H1 (cell line): ENCODE measurements at regions not wholly inside any gene's neighbourhood (a gene's known extent, or its start where the extent isn't known, plus 50 kb on each side); places are given as distances from the start of the nearest gene placed in this dataset.

ENCODE experiments used
- EZH2 ChIP-seq: fragments of 200-600 bp; sonication (generic); IDR thresholded peaks from 2 replicates; pipeline ENCODE4 v1.7.1; 2012; ENCODE audit warnings: low read depth, mild to moderate bottlenecking, moderate library complexity, low read length, inconsistent platforms; ENCODE audit not compliant: severe bottlenecking
- GTF2F1 ChIP-seq: IDR thresholded peaks from 2 replicates; pipeline ENCODE4 v1.6.1; 2012; ENCODE audit warnings: low read depth, low read length, improper control_type of control experiment, borderline replicate concordance
- POLR2A ChIP-seq, 2 experiments: IDR thresholded peaks; 1 replicate in 1 of 2; 2 replicates in 1 of 2; pipeline ENCODE4 v1.6.1; 2011; ENCODE audit warnings: low read depth in 2 of 2, low read length in 2 of 2, mild to moderate bottlenecking in 2 of 2; ENCODE audit errors: control extremely low read depth in 1 of 2
- POLR2AphosphoS5 ChIP-seq: IDR thresholded peaks from 2 replicates; pipeline ENCODE4 v1.6.1; 2011; ENCODE audit warnings: low read depth, low read length
- TAF1 ChIP-seq: IDR thresholded peaks from 2 replicates; pipeline ENCODE4 v1.6.1; 2011; ENCODE audit warnings: mild to moderate bottlenecking, low read depth, low read length
- TF ChIP-seq, protein P1 (sequence below): IDR thresholded peaks from 2 replicates; pipeline ENCODE4 v1.6.1; 2011; ENCODE audit warnings: low read length, improper control_type of control experiment

DNA sequence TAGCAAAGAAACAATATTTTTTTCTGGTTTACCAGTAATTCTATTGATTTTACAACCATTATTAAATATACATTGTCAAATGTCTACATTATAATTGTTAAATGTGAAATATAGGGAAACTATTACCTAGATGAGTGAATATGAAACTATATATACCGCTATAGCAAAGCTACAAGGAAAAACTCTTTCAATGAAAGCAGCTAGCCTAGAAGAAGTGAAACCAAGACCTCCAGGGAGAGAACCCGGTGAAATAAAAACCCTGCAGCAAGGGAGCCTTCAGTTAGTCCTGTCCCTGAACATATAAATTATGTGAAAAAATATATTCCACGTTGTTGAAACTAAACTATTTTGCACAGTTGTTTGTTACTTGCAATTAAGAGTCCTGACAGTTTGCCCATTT is 913.1 kb downstream of the EFNA5 start:
- TF ChIP-seq EZH2 (no peak), POLR2A (IDR thresholded peaks at IDR 0.05; ENCODE audit: control extremely low read depth in 1 of 2, low read depth in 2 of 2, low read length in 2 of 2) (no peak), GTF2F1 (no peak), POLR2AphosphoS5 (no peak), TAF1 (no peak)
- TF ChIP-seq, protein P1, sequence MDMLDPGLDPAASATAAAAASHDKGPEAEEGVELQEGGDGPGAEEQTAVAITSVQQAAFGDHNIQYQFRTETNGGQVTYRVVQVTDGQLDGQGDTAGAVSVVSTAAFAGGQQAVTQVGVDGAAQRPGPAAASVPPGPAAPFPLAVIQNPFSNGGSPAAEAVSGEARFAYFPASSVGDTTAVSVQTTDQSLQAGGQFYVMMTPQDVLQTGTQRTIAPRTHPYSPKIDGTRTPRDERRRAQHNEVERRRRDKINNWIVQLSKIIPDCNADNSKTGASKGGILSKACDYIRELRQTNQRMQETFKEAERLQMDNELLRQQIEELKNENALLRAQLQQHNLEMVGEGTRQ, result no peak
